ENCODE measurements at regions not wholly inside any gene's neighbourhood (a gene's known extent, or its start where the extent isn't known, plus 50 kb on each side); places are given as distances from the start of the nearest gene placed in this dataset.

DNA sequence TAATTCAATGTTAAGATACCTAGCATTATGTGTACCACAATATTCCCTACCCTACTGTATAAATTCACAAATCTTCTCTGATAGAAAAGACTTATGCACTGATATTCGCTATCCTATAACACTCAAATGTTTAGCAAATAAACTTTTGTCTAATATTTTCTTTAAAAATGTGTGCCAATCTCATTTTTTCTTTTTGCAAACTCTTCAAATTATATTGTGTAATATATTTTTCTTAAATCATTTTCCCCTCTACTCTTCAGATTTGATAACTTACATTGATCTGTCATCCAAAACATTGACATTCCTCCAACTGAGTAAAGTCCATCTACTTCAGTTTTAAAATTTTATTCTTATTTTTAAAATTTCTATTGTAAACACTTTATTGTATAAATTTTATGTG lies 240.2 kb upstream of the CNTNAP2 start:
- no peak for TF ChIP-seq EZH2phosphoT487 (IDR thresholded peaks at IDR 0.05; ENCODE audit: low read depth, severe bottlenecking, unreplicated experiment)
- TF ChIP-seq, protein P1, sequence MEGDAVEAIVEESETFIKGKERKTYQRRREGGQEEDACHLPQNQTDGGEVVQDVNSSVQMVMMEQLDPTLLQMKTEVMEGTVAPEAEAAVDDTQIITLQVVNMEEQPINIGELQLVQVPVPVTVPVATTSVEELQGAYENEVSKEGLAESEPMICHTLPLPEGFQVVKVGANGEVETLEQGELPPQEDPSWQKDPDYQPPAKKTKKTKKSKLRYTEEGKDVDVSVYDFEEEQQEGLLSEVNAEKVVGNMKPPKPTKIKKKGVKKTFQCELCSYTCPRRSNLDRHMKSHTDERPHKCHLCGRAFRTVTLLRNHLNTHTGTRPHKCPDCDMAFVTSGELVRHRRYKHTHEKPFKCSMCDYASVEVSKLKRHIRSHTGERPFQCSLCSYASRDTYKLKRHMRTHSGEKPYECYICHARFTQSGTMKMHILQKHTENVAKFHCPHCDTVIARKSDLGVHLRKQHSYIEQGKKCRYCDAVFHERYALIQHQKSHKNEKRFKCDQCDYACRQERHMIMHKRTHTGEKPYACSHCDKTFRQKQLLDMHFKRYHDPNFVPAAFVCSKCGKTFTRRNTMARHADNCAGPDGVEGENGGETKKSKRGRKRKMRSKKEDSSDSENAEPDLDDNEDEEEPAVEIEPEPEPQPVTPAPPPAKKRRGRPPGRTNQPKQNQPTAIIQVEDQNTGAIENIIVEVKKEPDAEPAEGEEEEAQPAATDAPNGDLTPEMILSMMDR (IDR thresholded peaks at IDR 0.05; ENCODE audit: poor library complexity): no peak
